SKM-1 (cell line): ENCODE measurements at regions not wholly inside any gene's neighbourhood (a gene's known extent, or its start where the extent isn't known, plus 50 kb on each side); places are given as distances from the start of the nearest gene placed in this dataset.

ENCODE experiments used
- DNase-seq: peaks from one replicate; lab custom pipeline; 2025; ENCODE audit not compliant: unreplicated experiment; lab: John Stamatoyannopoulos, UW

DNA sequence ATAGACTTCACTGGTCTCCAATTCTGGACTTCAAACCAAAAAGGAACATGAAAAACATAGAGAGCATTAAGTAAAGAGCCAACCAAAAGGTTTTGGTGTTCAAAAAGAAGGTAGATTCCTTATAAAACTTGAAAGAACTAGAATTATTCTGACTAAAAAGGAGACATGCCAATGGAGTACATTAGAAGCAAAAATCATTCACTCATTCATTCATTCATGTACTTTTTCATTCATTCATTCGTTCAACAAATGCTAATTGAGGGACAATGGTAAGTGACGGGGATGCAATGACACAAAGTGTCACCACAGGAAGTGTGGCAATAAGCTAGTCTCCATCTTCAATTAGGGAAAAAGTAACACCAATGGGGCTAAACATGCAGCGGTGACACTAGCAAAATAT is 181.0 kb upstream of the ATP11B start:
- DNase-seq = no peak

DNA sequence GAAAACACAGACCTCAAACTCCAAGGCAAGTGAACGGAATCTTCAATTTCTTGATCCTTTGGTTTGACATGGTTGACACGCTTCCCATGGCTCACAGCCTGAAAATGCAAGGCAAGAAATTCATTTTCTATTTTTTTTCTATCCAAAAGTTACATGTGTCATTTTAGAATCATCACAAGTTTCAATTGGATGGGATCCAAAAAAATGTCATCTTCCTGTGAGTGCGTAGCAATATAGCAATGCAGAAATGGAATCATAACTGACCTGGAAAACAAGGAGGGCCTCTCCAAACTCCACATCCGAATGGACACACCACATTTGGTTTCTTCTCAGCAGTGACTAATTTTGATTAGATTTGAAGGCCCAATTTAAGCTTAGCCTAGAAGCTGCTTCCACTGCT is 175.8 kb upstream of the ATP11B start:
- no peak for DNase-seq

DNA sequence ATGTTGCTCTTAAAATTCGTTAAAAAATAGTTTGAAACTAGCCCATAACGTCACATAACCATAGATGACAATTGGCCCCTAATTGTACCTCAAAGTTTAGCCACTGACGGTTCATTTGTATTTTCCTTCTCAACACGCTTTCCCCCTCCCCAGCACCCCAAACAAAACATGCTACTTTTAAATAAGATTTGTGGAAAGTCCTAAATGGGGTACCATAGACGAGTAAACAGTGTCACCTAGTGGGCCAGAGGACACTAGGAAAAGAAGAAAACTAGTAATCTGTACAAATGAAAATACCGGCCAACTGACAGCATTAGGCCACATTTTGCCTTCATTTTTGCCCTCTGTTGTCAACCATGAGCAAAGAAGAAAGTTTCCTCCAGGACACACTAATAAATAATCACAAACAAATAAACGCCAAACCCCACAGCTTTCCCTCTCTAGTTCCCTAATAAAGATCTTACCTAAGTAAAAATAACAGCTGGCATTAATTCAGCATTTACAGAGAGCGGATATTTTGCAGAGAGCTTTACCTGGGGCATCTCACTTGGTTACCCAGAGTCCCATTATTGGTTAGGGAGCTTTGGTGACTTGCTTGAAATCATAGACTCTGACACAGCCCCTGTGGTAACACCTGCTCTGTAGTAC is 175.1 kb upstream of the ATP11B start:
- no peak for DNase-seq

GRCh38 chr3:182618981-182619591 is 174.2 kb upstream of the ATP11B start:
- DNase-seq = no peak

- DNase-seq = no peak
Measured at GRCh38 chr3:182620723-182621434, 172.4 kb upstream of the ATP11B start.

GRCh38 chr3:182621435-182622240 is 171.7 kb upstream of the ATP11B start:
- DNase-seq = no peak

GRCh38 chr3:182622241-182622545 is 171.1 kb upstream of the ATP11B start:
- DNase-seq = no peak

GRCh38 chr3:182626484-182627467 is 166.5 kb upstream of the ATP11B start:
- no peak for DNase-seq

DNA sequence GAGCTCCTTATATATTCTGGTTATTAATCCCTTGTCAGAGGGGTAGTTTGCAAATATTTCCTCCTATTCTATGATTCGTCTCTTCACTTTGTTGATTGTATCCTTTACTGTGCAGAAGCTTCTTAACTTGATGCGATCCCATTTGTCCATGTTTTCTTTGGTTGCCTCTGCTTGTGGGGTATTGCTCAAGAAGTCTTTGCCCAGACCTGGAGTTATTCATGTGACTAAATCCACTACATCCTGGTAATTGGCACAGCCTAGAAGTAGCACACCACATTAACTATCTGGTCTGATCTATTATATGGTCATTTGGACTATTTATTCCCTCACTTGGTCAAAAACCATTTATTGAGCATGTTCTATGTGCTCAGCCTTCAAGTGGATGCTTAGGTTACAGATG is 164.8 kb upstream of the ATP11B start:
- DNase-seq = no peak

DNA sequence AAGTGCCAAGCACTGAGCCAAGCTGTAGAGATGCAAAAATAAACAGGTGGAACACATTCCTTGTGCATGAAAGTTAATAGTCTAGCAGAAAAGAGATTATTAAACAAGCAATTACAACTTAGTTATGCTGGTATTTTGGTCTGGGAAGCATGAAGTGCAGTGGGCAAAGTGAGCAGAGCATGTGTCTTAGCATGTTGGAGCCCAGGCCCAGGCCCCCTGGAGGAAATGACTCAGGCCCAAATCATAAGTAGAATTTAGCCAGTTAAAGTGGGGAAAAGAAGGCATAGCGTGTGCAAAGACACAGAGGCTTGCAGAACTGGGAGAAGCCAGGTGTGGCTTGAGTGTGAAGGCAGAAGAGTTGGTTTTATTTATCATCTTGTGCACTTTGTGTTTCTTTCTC is 163.8 kb upstream of the ATP11B start:
- no peak for DNase-seq

DNA sequence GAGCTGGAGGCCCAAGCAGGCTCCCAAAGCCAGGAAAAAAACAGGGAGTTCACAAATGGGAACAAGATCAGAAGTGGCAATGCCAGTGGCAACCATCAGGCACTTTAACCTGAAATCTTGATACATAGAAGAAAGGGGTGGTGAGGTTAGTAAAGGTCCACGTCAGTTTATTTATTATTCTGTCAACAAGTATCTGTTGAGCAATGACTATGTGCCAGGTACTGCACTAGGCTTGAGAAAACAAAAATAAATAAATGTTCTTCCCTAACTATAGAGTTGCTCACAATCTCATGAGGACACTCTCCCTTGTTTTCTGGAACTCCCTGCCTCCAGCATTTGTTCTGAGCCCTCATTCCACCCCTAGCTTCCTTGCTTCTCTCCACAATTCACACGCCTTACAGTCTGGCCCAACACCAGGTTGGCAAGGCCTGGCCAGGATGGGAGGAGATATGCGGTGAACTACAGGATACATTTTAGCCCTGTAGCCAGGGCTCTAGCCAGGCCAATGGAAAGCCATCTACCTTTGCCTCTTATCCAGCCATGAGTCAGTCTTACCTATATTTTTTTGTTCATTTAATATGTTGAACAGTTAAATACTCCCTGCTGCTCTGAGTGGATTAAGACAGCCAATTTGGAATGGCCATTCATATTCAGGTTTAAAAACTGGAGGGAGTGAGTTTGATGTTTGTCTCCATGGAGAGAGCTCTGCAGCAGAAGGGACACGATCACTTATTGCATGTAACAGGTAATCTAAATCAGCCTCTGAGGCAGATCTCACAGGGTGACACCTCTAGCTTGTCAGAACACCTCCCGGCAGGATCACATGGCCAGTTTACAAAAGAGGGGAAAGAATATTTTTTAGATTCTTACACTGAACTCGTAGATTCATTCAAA is 161.9 kb upstream of the ATP11B start:
- no peak for DNase-seq

GRCh38 chr3:182632077-182632393 is 161.3 kb upstream of the ATP11B start:
- no peak for DNase-seq

GRCh38 chr3:182633186-182633585 is 160.1 kb upstream of the ATP11B start:
- DNase-seq = no peak

DNA sequence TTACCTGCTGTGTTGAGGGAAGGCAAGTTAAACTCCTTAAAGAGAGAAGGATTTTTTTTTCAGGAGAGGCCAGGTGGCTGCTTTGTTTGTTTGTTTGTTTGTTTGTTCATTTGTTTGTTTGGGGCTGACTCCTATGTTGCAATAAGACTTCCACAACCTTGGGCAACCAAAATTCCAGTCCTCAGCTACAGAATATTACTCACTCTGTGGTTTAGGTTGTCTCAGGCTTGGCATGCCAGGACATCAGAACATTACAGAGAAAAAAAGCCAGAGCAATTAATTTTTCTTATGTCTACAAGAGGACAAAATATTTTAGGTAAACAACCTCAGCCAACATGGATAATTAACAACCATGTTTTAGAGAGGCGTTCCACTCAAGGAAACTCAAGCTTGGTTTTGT is 156.7 kb upstream of the ATP11B start:
- DNase-seq = no peak

DNA sequence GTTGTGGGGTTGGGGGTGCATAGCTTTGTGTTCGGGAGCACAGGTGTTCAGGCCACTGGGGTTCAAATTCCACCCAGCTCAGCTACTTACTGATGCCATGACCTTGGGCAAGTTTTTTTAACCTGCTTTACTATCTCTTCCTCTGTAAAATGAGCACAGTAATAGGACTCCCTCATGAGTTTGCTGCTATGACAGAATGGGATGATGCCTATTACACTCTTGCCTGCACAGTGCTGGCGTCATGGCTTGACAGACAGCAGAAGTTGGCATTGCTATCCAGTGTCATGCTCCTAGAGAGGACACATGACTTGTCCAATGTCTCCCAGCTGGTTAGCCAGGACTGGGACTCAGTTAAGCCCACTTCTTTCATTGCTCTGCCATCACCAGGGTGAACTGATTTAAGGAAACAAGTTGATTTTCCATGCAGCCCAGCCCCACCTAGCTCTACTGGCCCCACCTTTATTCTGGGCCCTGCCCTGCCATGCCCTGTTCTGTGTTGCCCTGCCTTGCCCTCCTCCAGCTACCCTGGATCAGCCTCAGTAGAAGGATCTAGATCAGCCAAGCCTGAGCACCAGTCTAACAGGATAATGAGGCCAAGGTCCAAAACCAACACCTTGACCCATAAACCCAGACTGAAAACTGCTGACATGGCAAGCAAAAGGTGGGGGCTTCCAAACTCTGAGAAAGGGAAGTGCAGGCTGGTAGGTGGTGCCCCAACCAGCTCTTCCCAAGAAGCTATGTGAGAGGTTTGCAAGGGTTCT is 155.8 kb upstream of the ATP11B start:
- no peak for DNase-seq

GRCh38 chr3:182644013-182644412 is 149.3 kb upstream of the ATP11B start:
- DNase-seq = no peak

DNA sequence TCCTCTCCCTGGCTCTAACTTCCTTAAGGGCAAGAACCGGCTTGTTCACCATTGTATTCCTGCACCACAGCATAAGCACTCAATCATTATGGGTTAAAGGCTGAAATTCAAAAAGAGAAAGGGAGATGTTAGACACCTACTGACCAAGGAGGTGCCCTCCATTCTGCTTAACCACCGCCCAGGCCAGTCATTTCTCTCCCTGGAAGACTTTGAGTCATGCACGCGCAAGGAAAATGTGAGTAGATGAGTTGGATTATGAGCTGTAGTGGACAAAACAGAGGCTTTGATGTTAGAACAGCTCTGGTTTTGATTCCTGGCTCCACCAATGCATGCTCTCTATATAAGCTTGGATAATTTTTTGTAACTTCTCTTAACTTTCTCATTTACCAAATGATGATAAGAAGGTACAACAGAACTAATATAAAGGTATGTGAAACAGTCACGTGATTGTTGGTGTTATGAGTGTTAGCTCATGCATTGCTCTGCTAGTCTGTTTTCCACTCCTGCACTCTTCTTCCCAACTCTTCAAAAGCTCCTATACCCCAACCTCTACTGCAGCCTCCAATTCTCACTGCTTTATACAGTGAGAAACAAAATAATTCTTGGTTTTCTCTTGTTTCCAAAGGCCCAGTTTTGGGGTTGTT is 148.4 kb upstream of the ATP11B start:
- no peak for DNase-seq

- DNase-seq = no peak
Measured at GRCh38 chr3:182650568-182651128, 142.7 kb upstream of the ATP11B start.
